K562 (cell line): ENCODE measurements at regions not wholly inside any gene's neighbourhood (a gene's known extent, or its start where the extent isn't known, plus 50 kb on each side); places are given as distances from the start of the nearest gene placed in this dataset.

Experiments
- ATAC-seq: fragments of 200-7000 bp; cut with Tn5 transposase; 3 replicates; pipeline ENCODE4 v1.9.1; 2020; ENCODE audit warnings: moderate library complexity
- BruUV-seq: library from RNA; stranded (reverse); fragments of 400-500 nt; replicated peaks from 2 replicates; lab custom pipeline; 2021; lab: Mats Ljungman, UMichigan
- CTCF ChIA-PET: fragments of 300-600 bp; formaldehyde crosslinking; extraction: SDS; loops from one replicate; lab custom pipeline; 2021; ENCODE audit warnings: low intra/inter-chr PET ratio; lab: Yijun Ruan, JAX
- POLR2A ChIA-PET: fragments of 300-600, 350-650 bp; sonication (Branson Sonifier 250); formaldehyde crosslinking; extraction: SDS; loops from one replicate; lab custom pipeline; 2021; ENCODE audit warnings: antibody characterized with exemption, inconsistent platforms; lab: Yijun Ruan, JAX
- DNase-seq, 4 experiments: peaks; one replicate each; pipeline versions ENCODE4 v3.0.0 to v3.0.0-alpha.2; 2011 to 2018; ENCODE audit warnings: low spot score in 3 of 4, mixed read lengths in 3 of 4; ENCODE audit errors: extremely low read depth in 1 of 4
- FAIRE-seq: peaks from 2 replicates; lab custom pipeline; 2011; peaks lifted over from hg19 to GRCh38; lab: Jason Lieb, UNC
- H2AFZ ChIP-seq: 2 replicates; pipeline ENCODE4 v1.6.0; 2011; ENCODE audit warnings: low read depth, low read length, control low read depth, inconsistent platforms
- H3K27ac ChIP-seq: fragments of 200-600 bp; 3 replicates; pipeline ENCODE4 v1.8.0; 2011; ENCODE audit warnings: low read depth, mild to moderate bottlenecking, control low read depth, inconsistent platforms, low read length, moderate library complexity, mixed read lengths; ENCODE audit errors: extremely low read depth
- H3K27me3 ChIP-seq, 2 experiments: fragments of 300-600 bp in 1 of 2; 2 replicates in 1 of 2; 3 replicates in 1 of 2; pipeline versions ENCODE4 v1.6.0 to v1.8.0; 2011; ENCODE audit warnings: inconsistent platforms in 2 of 2, low read length in 2 of 2, mild to moderate bottlenecking in 1 of 2, mixed read lengths in 1 of 2, moderate library complexity in 1 of 2; ENCODE audit not compliant: control insufficient read depth in 2 of 2, insufficient read depth in 2 of 2
- H3K36me3 ChIP-seq: fragments of 300-600 bp; 3 replicates; pipeline ENCODE4 v1.8.0; 2011; ENCODE audit warnings: mild to moderate bottlenecking, low read length, inconsistent platforms; ENCODE audit not compliant: control insufficient read depth, insufficient read depth
- H3K4me1 ChIP-seq, 2 experiments: fragments of 200-600 bp in 1 of 2; replicated peaks in 1 of 2; 2 replicates in 1 of 2; 3 replicates in 1 of 2; pipeline versions ENCODE4 v1.5.1 to v1.8.0; 2011; ENCODE audit warnings: inconsistent platforms in 2 of 2, low read length in 2 of 2, mild to moderate bottlenecking in 1 of 2, mixed read lengths in 1 of 2, moderate library complexity in 1 of 2; ENCODE audit not compliant: control insufficient read depth in 2 of 2, insufficient read depth in 2 of 2
- H3K4me2 ChIP-seq: 2 replicates; pipeline ENCODE4 v1.6.1; 2011; ENCODE audit warnings: low read length, control low read depth, inconsistent platforms, mixed read lengths; ENCODE audit not compliant: insufficient read depth
- H3K4me3 ChIP-seq: fragments of 200-600 bp; sonication (generic), shearing (Covaris generic); 2 replicates; pipeline ENCODE4 v1.5.1; 2016; ENCODE audit warnings: control low read depth, inconsistent platforms
- H3K79me2 ChIP-seq: fragments of 200-600 bp; 3 replicates; pipeline ENCODE4 v1.8.0; 2011; ENCODE audit warnings: low read length, inconsistent platforms; ENCODE audit not compliant: control insufficient read depth, insufficient read depth
- H3K9ac ChIP-seq, 2 experiments: 2 replicates each; pipeline versions ENCODE4 v1.6.0 to v1.6.1; 2011; ENCODE audit warnings: low read depth in 2 of 2, low read length in 2 of 2, control low read depth in 1 of 2, inconsistent platforms in 1 of 2, mild to moderate bottlenecking in 1 of 2, mixed read lengths in 1 of 2; ENCODE audit not compliant: insufficient read depth in 1 of 2
- H3K9me1 ChIP-seq: one replicate; pipeline ENCODE4 v1.6.0; 2011; ENCODE audit warnings: inconsistent platforms, mild to moderate bottlenecking, low read length, moderate library complexity; ENCODE audit not compliant: control insufficient read depth, insufficient read depth
- H3K9me3 ChIP-seq: replicated peaks from 2 replicates; pipeline ENCODE4 v1.5.1; 2011; ENCODE audit warnings: low read depth, low read length, inconsistent platforms; ENCODE audit not compliant: control insufficient read depth, insufficient read depth
- H4K20me1 ChIP-seq: replicated peaks from 2 replicates; pipeline ENCODE4 v1.6.1; 2011; ENCODE audit warnings: low read length, inconsistent platforms, mixed read lengths; ENCODE audit not compliant: control insufficient read depth, insufficient read depth
- GABPB2 ChIP-seq: fragments of 250-450 bp; sonication (Bioruptor Pico); conservative IDR thresholded peaks from 2 replicates; pipeline ENCODE4 v1.5.1; 2021; ENCODE audit warnings: mild to moderate bottlenecking
- JUND ChIP-seq, 2 experiments: IDR thresholded peaks; 2 replicates in 1 of 2; 3 replicates in 1 of 2; pipeline ENCODE4 v1.6.1; 2011; ENCODE audit warnings: borderline replicate concordance in 2 of 2, low read depth in 2 of 2, low read length in 2 of 2, improper control_type of control experiment in 1 of 2, missing biosample characterization in 1 of 2, missing genetic modification characterization in 1 of 2, missing genetic modification reagents in 1 of 2
- NFE2 ChIP-seq: IDR thresholded peaks from 2 replicates; pipeline ENCODE4 v1.6.1; 2014; ENCODE audit warnings: antibody characterized with exemption, low read depth
- PHF21A ChIP-seq: fragments of 450-650 bp; IDR thresholded peaks from 2 replicates; pipeline ENCODE4 v1.6.1; 2017; ENCODE audit warnings: low read depth, borderline replicate concordance
- SAP30 ChIP-seq: fragments of 200-600 bp; sonication (generic); IDR thresholded peaks from 2 replicates; pipeline ENCODE4 v1.6.1; 2012; ENCODE audit warnings: borderline replicate concordance, low read depth, mild to moderate bottlenecking, moderate library complexity, low read length, control low read depth, inconsistent platforms; ENCODE audit not compliant: insufficient read depth, poor library complexity, severe bottlenecking
- SETDB1 ChIP-seq: IDR thresholded peaks from one replicate; pipeline ENCODE4 v1.6.1; 2012; ENCODE audit warnings: low read length, control low read depth, inconsistent platforms
- SLC30A9 ChIP-seq: fragments of 250-450 bp; sonication (Bioruptor Pico); IDR thresholded peaks from 2 replicates; pipeline ENCODE4 v1.8.0; 2022; ENCODE audit warnings: mild to moderate bottlenecking, moderate library complexity
- TAF9B ChIP-seq: fragments of 450-650 bp; IDR thresholded peaks from 2 replicates; pipeline ENCODE4 v1.6.1; 2018; ENCODE audit warnings: mild to moderate bottlenecking; ENCODE audit not compliant: partially characterized antibody
- U2AF2 ChIP-seq: fragments of 200-400 bp; formaldehyde crosslinking; optimal IDR thresholded peaks from 2 replicates; pipeline ENCODE3; 2017; ENCODE audit warnings: low read depth, mild to moderate bottlenecking, low read length
- ZNF133 ChIP-seq: fragments of 250-450 bp; sonication (Bioruptor Pico); IDR thresholded peaks from 2 replicates; pipeline ENCODE4 v1.4.0; 2020; ENCODE audit warnings: mild to moderate bottlenecking
- ZSCAN32 ChIP-seq: fragments of 450-650 bp; formaldehyde crosslinking; IDR thresholded peaks from 2 replicates; pipeline ENCODE4 v1.4.0; 2020; ENCODE audit warnings: mild to moderate bottlenecking, moderate library complexity
- in situ Hi-C: fragments of 300-500 bp; cut with MboI; formaldehyde crosslinking; loops from 4 replicates; pipeline ENCODE4 v1.15.0; 2018; ENCODE audit warnings: inconsistent platforms, mixed read lengths
- intact Hi-C: fragments of 100-400 bp; cut with micrococcal nuclease; formaldehyde crosslinking; loops from 2 replicates; pipeline ENCODE4 v1.14.2; 2022
- TF ChIP-seq, protein P1 (sequence below): sonication (generic); formaldehyde crosslinking; IDR thresholded peaks from 2 replicates; pipeline ENCODE4 v1.8.1; 2023; ENCODE audit warnings: mild to moderate bottlenecking, missing genetic modification reagents
- TF ChIP-seq, protein P2 (sequence below): fragments of 250-450 bp; sonication (Bioruptor Pico); IDR thresholded peaks from 2 replicates; pipeline ENCODE4 v1.8.0; 2022; ENCODE audit warnings: inconsistent platforms
- TF ChIP-seq, protein P3 (sequence below): sonication (generic); formaldehyde crosslinking; IDR thresholded peaks from 2 replicates; pipeline ENCODE4 v1.9.0; 2022; ENCODE audit warnings: mild to moderate bottlenecking, missing genetic modification reagents
- TF ChIP-seq, protein P4 (sequence below): fragments of 450-650 bp; formaldehyde crosslinking; conservative IDR thresholded peaks from 2 replicates; pipeline ENCODE4 v1.4.0; 2022; ENCODE audit warnings: mild to moderate bottlenecking, missing genetic modification characterization

DNA sequence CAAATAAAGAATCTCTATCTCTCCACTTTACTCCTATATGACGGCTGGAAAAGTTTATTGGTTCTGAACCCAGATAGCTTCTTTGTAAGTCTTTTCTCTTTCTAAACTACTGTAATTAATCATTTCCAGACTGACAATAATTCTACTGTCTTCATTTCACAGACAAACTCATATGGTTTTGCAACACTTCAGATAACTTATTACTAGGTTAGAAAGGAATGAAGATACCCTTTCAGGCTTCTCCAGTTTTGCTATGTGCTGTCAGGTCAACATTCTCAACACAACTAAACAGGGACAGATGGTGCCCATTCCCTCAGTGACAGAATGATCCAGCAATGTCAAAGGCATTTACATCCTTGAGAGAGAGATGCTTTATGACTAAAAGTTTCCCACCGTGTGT lies 198.5 kb upstream of the ITGA4 start (continued):
- TF ChIP-seq, protein P1, sequence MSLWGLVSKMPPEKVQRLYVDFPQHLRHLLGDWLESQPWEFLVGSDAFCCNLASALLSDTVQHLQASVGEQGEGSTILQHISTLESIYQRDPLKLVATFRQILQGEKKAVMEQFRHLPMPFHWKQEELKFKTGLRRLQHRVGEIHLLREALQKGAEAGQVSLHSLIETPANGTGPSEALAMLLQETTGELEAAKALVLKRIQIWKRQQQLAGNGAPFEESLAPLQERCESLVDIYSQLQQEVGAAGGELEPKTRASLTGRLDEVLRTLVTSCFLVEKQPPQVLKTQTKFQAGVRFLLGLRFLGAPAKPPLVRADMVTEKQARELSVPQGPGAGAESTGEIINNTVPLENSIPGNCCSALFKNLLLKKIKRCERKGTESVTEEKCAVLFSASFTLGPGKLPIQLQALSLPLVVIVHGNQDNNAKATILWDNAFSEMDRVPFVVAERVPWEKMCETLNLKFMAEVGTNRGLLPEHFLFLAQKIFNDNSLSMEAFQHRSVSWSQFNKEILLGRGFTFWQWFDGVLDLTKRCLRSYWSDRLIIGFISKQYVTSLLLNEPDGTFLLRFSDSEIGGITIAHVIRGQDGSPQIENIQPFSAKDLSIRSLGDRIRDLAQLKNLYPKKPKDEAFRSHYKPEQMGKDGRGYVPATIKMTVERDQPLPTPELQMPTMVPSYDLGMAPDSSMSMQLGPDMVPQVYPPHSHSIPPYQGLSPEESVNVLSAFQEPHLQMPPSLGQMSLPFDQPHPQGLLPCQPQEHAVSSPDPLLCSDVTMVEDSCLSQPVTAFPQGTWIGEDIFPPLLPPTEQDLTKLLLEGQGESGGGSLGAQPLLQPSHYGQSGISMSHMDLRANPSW: no peak

DNA sequence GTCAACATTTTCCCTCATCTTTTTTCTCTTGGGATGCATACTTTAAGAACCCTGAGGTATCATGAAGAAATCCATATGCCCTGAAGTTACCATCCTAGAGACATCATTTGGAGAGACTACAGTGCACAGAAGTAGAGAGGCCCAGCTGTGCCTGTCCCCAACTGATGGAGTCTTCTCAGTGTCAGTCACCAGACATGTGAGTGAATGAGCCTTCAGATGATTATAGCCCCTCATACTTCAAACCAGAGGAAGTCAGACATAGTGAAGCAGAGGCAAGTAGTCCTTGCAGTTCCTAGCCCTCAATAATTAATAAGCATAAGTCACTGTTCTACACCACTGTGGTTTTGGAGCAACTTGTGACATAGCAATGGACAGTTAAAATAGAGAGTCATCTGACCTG lies 194.4 kb upstream of the ITGA4 start:
- H3K4me3 ChIP-seq: no peak overlapping the region
- ChIA-PET CTCF (no interaction called here), POLR2A (no interaction called here)
- DNase-seq (no peak), ATAC-seq (no peak), FAIRE-seq (no peak)
- H2AFZ ChIP-seq: no peak overlapping the region
- no TSS peak for BruUV-seq
- H3K9me3 ChIP-seq: no peaks in the 10 kb centered on the region
- no peaks in the 10 kb centered on the region for H4K20me1 ChIP-seq
- no peak overlapping the region for H3K4me2 ChIP-seq
- no peaks in the 10 kb centered on the region for H3K9me1 ChIP-seq
- in situ Hi-C loops (no loop called here), intact Hi-C loops (no loop called here)
- no peaks in the 10 kb centered on the region for H3K36me3 ChIP-seq
- H3K9ac ChIP-seq: no peak overlapping the region
- H3K27me3 ChIP-seq: no peaks in the 10 kb centered on the region
- H3K27ac ChIP-seq: no peak overlapping the region
- no peaks in the 10 kb centered on the region for H3K79me2 ChIP-seq
- no peaks in the 10 kb centered on the region for H3K4me1 ChIP-seq
- TF ChIP-seq, protein P2, sequence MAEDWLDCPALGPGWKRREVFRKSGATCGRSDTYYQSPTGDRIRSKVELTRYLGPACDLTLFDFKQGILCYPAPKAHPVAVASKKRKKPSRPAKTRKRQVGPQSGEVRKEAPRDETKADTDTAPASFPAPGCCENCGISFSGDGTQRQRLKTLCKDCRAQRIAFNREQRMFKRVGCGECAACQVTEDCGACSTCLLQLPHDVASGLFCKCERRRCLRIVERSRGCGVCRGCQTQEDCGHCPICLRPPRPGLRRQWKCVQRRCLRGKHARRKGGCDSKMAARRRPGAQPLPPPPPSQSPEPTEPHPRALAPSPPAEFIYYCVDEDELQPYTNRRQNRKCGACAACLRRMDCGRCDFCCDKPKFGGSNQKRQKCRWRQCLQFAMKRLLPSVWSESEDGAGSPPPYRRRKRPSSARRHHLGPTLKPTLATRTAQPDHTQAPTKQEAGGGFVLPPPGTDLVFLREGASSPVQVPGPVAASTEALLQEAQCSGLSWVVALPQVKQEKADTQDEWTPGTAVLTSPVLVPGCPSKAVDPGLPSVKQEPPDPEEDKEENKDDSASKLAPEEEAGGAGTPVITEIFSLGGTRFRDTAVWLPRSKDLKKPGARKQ (CRISPR knock-in tag): no peak
- TF ChIP-seq NFE2: no peak
- TF ChIP-seq U2AF2: no peak
- no peak for TF ChIP-seq JUND (IDR thresholded peaks at IDR 0.05; ENCODE audit: borderline replicate concordance, low read depth, low read length)
- no peak for TF ChIP-seq JUND (tag; IDR thresholded peaks at IDR 0.05; ENCODE audit: borderline replicate concordance, low read depth, low read length)
- no peak for TF ChIP-seq TAF9B
- no peak for TF ChIP-seq SLC30A9 (CRISPR knock-in tag)
- TF ChIP-seq SETDB1: no peak
- no peak for TF ChIP-seq GABPB2 (CRISPR knock-in tag)
- TF ChIP-seq, protein P3, sequence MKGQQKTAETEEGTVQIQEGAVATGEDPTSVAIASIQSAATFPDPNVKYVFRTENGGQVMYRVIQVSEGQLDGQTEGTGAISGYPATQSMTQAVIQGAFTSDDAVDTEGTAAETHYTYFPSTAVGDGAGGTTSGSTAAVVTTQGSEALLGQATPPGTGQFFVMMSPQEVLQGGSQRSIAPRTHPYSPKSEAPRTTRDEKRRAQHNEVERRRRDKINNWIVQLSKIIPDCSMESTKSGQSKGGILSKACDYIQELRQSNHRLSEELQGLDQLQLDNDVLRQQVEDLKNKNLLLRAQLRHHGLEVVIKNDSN (CRISPR knock-in tag): no peak
- no peak for TF ChIP-seq ZSCAN32 (CRISPR knock-in tag)
- no peak for TF ChIP-seq ZNF133 (CRISPR knock-in tag)
- TF ChIP-seq, protein P4, sequence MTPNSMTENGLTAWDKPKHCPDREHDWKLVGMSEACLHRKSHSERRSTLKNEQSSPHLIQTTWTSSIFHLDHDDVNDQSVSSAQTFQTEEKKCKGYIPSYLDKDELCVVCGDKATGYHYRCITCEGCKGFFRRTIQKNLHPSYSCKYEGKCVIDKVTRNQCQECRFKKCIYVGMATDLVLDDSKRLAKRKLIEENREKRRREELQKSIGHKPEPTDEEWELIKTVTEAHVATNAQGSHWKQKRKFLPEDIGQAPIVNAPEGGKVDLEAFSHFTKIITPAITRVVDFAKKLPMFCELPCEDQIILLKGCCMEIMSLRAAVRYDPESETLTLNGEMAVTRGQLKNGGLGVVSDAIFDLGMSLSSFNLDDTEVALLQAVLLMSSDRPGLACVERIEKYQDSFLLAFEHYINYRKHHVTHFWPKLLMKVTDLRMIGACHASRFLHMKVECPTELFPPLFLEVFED (CRISPR knock-in tag): no peak
- TF ChIP-seq PHF21A: no peak
- TF ChIP-seq SAP30: no peak
